Testis (tissue), 2 donors: ENCODE measurements at regions not wholly inside any gene's neighbourhood (a gene's known extent, or its start where the extent isn't known, plus 50 kb on each side); places are given as distances from the start of the nearest gene placed in this dataset.

Source experiments
- DNase-seq: peaks from one replicate; pipeline ENCODE4 v3.0.0-alpha.2; 2019
- H3K27ac ChIP-seq, 2 donors: fragments of 200-600 bp; sonication (generic); one replicate each; pipeline ENCODE4 v1.5.1; 2019
- H3K27me3 ChIP-seq: fragments of 200-600 bp; sonication (generic); one replicate; pipeline ENCODE4 v1.5.1; 2019
- H3K36me3 ChIP-seq: fragments of 200-600 bp; sonication (generic); one replicate; pipeline ENCODE4 v1.5.1; 2017; ENCODE audit warnings: low read depth; ENCODE audit errors: missing control alignments
- H3K4me1 ChIP-seq: fragments of 200-600 bp; sonication (generic); one replicate; pipeline ENCODE4 v1.5.1; 2019
- H3K4me3 ChIP-seq, 2 donors: fragments of 200-600 bp; sonication (generic); one replicate each; pipeline ENCODE4 v1.5.1; 2017 to 2019
- H3K9me3 ChIP-seq: fragments of 200-600 bp; sonication (generic); one replicate; pipeline ENCODE4 v1.5.1; 2017
- POLR2A ChIP-seq: fragments of 450-650 bp; IDR thresholded peaks from one replicate; pipeline ENCODE4 v1.6.1; 2017; ENCODE audit warnings: antibody characterized with exemption, mild to moderate bottlenecking, moderate library complexity
- WGBS, 2 donors: methylation state at CpG; one replicate each; pipeline ENCODE4 v1.1.5; 2018; 5-methylcytosine and 5-hydroxymethylcytosine counted together
- intact Hi-C: fragments of 100-400 bp; cut with DNase I; formaldehyde crosslinking; loops from one replicate; pipeline ENCODE4 v1.15.1; 2023; ENCODE audit warnings: low total_unique reads
- TF ChIP-seq, protein P1 (sequence below), 3 experiments: fragments of 450-650 bp in 2 of 3; fragments of 200-600 bp in 1 of 3; sonication (generic) in 1 of 3; IDR thresholded peaks; one replicate each; pipeline ENCODE4 v1.5.1; 2016 to 2019; ENCODE audit warnings: antibody characterized with exemption in 3 of 3, mild to moderate bottlenecking in 2 of 3, moderate library complexity in 1 of 3

GRCh38 chr5:169367861-169368260 lies 66.9 kb upstream of the SLIT3 start:
- Histone ChIP-seq H3K9me3 (no peaks in the 10 kb centered on the region), H3K27me3 (no peaks in the 10 kb centered on the region), H3K27ac (no peak overlapping the region), H3K4me1 (no peaks in the 10 kb centered on the region), H3K36me3 (no peaks in the 10 kb centered on the region), H3K4me3 (no peak overlapping the region)
- intact Hi-C loops, result no loop called here
- DNase-seq, result no peak
- TF ChIP-seq, protein P1, sequence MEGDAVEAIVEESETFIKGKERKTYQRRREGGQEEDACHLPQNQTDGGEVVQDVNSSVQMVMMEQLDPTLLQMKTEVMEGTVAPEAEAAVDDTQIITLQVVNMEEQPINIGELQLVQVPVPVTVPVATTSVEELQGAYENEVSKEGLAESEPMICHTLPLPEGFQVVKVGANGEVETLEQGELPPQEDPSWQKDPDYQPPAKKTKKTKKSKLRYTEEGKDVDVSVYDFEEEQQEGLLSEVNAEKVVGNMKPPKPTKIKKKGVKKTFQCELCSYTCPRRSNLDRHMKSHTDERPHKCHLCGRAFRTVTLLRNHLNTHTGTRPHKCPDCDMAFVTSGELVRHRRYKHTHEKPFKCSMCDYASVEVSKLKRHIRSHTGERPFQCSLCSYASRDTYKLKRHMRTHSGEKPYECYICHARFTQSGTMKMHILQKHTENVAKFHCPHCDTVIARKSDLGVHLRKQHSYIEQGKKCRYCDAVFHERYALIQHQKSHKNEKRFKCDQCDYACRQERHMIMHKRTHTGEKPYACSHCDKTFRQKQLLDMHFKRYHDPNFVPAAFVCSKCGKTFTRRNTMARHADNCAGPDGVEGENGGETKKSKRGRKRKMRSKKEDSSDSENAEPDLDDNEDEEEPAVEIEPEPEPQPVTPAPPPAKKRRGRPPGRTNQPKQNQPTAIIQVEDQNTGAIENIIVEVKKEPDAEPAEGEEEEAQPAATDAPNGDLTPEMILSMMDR (IDR thresholded peaks at IDR 0.05), result no peak
- no peak for TF ChIP-seq POLR2A
- 89 to 90% methylated on average over 2 of the region's 2 CpGs for WGBS, 2 donors

GRCh38 chr5:169357291-169357690 lies 56.4 kb upstream of the SLIT3 start:
- no peak overlapping the region for H3K27ac ChIP-seq
- H3K9me3 ChIP-seq, result no peaks in the 10 kb centered on the region
- no peaks in the 10 kb centered on the region for H3K4me1 ChIP-seq
- H3K4me3 ChIP-seq, result no peak overlapping the region
- H3K27me3 ChIP-seq, result no peaks in the 10 kb centered on the region
- 88 to 94% methylated on average over 1 of the region's 1 CpG for WGBS, 2 donors
- intact Hi-C loops, result no loop called here
- no peak for DNase-seq
- TF ChIP-seq POLR2A, result no peak
- TF ChIP-seq, protein P1 (IDR thresholded peaks at IDR 0.05), result no peak
- H3K36me3 ChIP-seq, result no peaks in the 10 kb centered on the region

- H3K4me3 ChIP-seq, result no peak overlapping the region
- no peak for DNase-seq
- no peak overlapping the region for H3K27ac ChIP-seq
- intact Hi-C loops, result no loop called here
- H3K36me3 ChIP-seq, result no peaks in the 10 kb centered on the region
- H3K27me3 ChIP-seq, result no peaks in the 10 kb centered on the region
- no peaks in the 10 kb centered on the region for H3K9me3 ChIP-seq
- TF ChIP-seq POLR2A, result no peak
- TF ChIP-seq, protein P1 (IDR thresholded peaks at IDR 0.05), result no peak
- no peaks in the 10 kb centered on the region for H3K4me1 ChIP-seq
These were observed 55.9 kb upstream of the SLIT3 start for GRCh38 chr5:169356811-169357210.

DNA sequence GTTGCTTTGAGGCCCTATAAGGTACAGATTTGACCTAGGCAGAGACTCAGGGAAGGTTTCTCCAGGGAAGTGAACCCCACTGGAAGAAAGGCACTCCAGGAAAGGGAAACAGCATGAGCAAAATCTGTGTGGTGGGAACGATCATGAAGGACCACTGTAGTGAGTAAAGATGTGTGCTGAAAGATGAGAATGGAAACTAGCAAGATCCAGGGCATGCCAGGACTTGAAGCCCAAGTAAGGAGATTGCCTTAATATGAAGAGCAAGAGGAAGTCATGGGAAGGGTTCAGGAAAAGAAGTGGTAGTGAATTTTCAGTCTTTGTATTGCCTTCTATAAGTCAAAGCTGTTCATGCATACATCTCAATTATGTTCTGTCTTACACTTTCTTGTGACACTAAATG lies 55.2 kb upstream of the SLIT3 start:
- no peaks in the 10 kb centered on the region for H3K36me3 ChIP-seq
- H3K27me3 ChIP-seq, result no peaks in the 10 kb centered on the region
- no peak for DNase-seq
- intact Hi-C loops, result no loop called here
- H3K9me3 ChIP-seq, result no peaks in the 10 kb centered on the region
- TF ChIP-seq, protein P1 (IDR thresholded peaks at IDR 0.05), result no peak
- TF ChIP-seq POLR2A, result no peak
- no peak overlapping the region for H3K4me3 ChIP-seq
- no peaks in the 10 kb centered on the region for H3K4me1 ChIP-seq
- WGBS, 2 donors, result 83 to 85% methylated on average over 1 of the region's 1 CpG
- H3K27ac ChIP-seq, result no peak overlapping the region

- TF ChIP-seq, protein P1 (IDR thresholded peaks at IDR 0.05), result no peak
- no peak for TF ChIP-seq POLR2A
- no peak for DNase-seq
- no peaks in the 10 kb centered on the region for H3K27me3 ChIP-seq
- H3K36me3 ChIP-seq, result no peaks in the 10 kb centered on the region
- no peak overlapping the region for H3K27ac ChIP-seq
- H3K9me3 ChIP-seq, result no peaks in the 10 kb centered on the region
- intact Hi-C loops, result no loop called here
- no peak overlapping the region for H3K4me3 ChIP-seq
- no peaks in the 10 kb centered on the region for H3K4me1 ChIP-seq
- 78 to 79% methylated on average over 2 of the region's 2 CpGs for WGBS, 2 donors
These were observed 54.0 kb upstream of the SLIT3 start for GRCh38 chr5:169354921-169355320.
